ENCODE measurements at regions not wholly inside any gene's neighbourhood (a gene's known extent, or its start where the extent isn't known, plus 50 kb on each side); places are given as distances from the start of the nearest gene placed in this dataset.

DNA sequence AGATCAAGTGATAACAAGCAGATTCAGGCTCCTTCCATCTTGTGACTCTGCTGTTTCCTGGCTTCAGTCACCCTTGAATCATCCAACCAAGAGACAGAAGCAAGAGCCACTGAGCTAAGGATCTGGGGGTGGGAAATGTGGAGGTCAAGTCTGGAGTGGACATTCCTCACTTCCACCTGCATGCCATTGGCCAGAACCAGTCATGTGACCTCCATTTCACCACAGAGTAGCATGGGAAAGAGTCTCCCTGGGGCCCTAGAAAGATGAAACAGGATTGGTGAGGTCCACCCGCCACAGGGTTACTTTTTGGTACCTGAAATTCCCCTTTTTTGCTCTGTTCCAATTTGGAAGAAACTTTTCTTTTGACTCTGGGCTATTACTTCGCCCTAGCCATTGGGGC is 1006.0 kb upstream of the EEF2KMT start:
- no peak for DNase-seq

GRCh38 chr16:6099102-6099501 is 1001.5 kb upstream of the EEF2KMT start:
- no peak for DNase-seq

DNA sequence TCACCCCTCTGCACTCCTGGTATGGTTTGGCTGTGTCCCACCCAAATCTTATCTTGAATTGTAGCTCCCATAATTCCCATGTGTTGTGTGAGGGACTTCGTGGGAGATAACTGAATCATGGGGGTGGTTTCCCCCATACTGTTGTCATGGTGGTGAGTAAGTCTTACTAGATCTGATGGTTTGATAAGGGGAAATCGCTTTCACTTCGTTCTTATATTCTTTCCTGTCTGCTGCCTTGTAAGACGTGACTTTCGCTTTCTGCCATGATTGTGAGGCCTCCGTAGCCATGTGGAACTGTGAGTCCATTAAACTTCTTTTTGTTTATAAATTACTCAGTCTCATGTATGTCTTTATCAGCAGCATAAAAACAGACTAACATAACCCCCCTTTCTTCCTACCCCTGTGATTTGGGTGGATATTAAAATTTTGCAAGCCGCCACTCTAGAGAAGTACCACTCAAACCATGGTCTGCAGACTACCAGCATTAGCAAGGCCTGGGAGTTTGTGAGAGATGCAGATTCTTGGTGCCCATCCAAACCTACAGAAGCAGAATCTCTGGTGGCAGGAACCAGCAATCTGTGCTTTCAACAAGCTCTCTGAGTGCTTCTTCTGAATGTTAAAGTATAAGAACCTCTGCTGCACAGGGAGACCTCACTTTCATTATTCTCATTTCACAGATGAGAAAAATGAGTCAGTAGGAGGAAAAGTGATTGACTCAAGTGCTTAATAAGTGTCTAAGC is 999.5 kb upstream of the EEF2KMT start:
- DNase-seq = no peak

DNA sequence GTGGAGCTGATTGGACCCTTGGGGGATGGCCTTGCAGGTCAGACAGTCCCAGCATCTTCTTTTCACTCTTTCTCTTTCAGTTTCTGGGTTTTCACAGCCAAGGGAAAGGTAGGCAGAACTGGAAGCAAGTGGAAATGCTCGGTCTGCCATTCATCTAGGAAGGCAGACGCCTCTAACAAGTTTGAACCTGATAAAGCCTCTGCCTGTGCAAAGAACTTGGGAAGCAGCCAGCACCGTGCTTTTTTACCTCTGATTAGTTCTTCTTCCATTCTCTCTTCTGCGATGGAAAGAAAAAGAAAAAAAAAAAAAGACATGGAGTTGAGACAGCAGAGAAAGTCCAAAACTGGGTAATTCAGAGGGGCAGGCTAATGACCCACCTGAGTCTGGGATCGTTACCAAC is 997.8 kb upstream of the EEF2KMT start:
- no peak for DNase-seq

DNA sequence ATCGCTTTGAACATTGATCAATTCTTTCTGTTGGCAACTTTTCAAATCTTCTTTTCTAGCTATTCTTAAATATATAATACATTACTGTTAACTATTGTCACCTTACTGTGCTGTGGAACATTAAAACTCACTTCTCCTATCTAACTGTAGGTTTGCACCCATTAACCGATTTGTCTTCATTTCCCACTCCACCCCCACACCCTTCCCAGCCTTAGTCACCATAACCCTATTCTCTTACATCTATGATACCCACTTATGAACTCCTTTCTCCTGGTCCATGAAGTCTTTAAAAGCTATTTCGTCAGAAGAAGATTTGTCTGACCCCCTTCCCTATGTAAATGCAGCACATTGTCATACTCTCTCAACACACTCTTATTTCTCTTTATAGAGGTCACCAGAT is 993.4 kb upstream of the EEF2KMT start:
- no peak for DNase-seq

- no peak for DNase-seq
These were observed 983.9 kb upstream of the EEF2KMT start for GRCh38 chr16:6081320-6081976.

GRCh38 chr16:6076631-6077030 is 979.0 kb upstream of the EEF2KMT start:
- DNase-seq = no peak

DNA sequence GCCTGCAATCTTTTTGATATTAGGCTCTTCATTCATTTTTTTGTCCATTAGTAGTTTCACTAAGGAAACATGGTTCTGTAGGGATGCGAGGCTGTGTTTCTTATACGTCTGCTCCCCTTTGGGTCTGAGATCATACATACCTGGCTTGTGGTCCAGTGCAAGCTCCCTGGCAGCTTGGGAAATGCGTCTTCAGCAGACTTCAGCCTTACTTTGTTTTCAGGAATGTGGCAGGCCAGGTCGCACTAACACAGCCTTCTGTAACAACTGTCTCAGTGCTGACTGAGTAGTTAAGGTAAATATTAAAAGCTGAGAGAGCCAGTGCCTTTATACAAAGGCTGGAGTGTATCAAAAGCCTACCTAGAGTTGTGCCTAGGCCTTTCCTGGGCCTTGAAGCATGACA is 970.5 kb upstream of the EEF2KMT start:
- no peak for DNase-seq

- DNase-seq = no peak
These were observed 969.1 kb upstream of the EEF2KMT start for GRCh38 chr16:6066652-6067051.

DNA sequence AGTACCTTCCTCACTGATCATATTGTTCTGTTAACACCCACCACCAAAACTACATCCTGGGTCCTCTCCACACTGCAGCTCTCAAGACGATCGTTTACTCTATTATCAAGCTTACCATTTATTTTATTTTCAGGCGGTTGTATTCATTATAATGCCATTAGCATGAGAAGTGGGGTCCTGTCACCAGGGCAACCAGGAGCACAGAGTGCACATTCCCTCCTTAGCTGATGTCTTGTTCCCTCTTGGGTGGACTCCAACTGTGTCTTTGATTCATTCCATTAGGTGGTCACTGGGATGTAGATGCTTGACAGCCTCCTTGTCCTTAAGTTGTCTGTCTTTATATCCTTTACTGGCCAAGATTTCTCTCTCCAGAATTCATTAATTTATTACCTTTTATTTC is 965.9 kb upstream of the EEF2KMT start:
- DNase-seq = no peak

DNA sequence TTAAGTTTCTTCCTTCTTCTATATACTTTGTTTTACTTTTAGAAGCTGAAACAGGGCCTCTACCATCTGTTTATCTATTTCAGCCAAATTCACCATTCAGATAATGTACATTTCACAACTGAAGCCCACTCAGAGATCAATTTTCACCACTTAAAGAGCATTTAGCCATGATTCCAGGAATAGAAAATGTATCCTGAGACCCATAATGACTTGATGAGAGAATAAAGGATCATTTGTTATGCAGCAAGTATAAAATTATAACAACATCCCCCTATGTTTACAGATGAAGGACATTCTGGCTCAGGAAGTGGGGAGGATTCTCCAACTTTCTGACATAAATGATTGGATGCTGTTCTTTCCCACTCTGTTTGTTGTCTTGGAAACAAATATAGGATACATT is 962.1 kb upstream of the EEF2KMT start:
- no peak for DNase-seq

DNA sequence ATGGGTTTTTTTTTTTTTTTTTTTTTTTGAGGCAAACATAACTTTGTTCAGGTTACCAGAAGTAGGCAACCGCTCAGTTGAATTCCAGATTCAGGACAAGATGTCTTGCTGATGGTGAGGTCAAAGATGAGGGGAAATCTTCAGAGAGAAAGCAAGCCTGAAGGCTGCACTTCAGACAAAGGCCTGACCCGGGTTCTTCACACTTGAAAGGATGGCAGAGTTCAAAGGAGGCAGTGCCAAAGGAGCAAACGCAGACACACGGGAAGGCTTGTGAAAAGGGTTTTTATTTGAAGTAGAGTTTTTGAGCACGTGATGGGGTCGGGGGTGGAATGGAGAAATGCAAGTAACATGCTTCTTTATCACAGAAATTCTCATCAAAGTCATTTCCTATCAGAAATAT is 960.2 kb upstream of the EEF2KMT start:
- no peak for DNase-seq

DNA sequence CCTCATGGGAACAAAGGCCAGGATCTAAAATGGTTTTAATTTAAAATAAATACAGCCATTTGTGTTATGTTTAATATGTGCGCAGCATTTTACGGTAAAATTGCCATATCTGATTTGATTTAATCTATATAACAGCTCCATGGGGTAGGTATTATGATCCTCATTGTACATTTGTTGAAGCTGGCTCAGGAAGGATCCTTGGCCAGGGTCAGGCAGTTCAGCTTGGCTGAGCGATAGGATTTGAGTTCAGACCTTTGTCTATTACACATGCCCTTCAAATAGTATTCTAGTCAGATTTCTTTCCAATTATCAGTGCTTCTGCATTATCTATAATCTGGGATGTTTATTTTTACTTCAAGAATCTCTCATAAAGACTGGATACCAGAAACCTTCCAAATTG is 950.4 kb upstream of the EEF2KMT start:
- no peak for DNase-seq

DNA sequence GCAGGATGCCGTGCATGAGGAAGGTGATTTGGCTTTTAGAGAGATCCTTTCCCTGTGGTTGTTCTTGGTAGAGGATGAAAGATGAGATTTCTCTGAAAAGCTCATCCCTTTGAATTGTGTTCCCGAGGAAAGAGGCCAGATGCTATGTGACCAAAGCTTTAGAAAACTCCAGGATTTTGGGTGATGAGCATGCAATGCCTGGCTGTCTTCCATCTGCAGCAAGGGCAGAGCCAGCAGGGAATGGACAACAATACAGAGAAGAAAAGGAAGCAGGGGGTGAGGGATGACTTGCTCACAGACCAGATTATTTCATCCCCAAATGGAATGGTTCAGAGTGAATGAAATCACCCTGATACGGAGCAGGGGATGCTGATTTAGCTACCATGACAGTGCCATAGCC is 949.7 kb upstream of the EEF2KMT start:
- DNase-seq = no peak

- DNase-seq = no peak
These were observed 941.5 kb upstream of the EEF2KMT start for GRCh38 chr16:6038941-6039645.

DNA sequence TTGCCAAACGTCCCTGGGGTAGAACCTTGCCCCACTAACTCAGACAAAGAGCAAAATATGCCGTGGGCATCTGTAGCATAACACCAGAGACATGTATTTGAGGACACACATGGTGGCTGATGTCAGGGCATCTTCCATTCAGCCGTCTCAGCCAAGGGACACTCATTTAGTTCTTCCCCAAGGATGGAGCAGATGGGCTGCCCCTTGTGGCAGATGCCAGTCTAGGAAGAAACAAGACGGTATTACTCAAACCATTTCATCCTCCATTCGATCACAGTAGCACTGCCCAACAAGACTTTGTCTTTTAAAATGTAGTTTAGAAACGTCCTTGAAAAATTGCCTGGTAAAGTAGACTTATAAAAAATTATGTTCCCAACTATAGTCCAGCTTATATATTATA is 937.6 kb upstream of the EEF2KMT start:
- no peak for DNase-seq

DNA sequence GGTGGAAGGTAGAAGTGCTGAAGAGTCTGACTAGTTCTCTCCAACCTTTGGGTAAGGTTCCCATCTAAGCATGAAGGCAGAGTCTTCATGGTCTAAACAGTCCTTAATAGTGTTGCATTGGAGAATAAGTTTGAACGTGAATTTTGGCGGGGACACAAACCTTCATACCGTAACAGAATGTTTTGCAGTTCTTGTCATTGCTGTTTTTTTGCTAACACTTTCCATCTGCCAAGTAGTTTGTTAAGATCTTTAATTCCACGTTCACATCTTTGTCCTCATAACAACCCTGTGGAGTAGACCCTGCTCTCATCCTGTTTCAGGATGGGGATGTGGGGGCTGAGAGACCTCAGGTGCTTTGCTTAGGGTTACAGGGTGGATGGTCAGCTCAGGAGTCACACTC is 936.9 kb upstream of the EEF2KMT start:
- no peak for DNase-seq

DNA sequence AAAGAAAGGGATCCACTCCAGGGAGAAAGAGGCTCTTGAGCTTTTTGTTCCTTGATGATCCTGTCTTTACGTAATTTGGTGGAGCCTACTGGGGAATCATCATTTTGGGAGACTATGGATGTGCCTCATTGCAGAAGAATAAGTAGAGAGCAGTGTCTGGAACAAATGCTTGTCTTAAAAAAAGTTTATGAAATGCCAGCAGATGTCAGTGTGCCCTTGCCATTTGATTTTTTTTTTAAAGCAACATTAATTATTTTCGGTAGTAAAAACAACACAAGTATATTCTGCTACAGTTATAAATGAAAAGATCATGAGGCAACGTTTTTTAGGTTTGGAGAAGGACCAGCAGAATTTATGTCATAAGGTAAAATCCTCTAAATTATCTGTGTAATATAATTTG is 934.8 kb upstream of the EEF2KMT start:
- DNase-seq = no peak

DNA sequence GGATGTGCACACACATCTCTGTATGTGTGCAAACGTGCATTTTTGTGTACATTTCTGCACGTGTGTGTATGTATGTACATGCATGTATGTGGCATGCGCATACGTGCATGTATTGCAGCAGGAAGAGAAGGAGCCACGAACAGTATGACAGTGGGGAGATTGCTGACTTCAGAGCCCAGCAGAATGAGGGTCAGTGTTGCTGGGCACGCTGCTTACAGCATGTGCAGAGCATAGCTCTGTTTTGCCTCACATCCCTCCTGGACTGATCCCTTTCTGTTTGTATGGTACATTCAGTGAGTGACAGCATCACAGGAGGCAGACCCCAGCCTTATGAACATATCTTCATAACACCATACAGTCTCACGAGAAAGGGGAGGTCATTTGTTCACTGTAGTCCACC is 934.0 kb upstream of the EEF2KMT start:
- DNase-seq = no peak

GRCh38 chr16:6031102-6031501 is 933.5 kb upstream of the EEF2KMT start:
- DNase-seq = no peak

DNA sequence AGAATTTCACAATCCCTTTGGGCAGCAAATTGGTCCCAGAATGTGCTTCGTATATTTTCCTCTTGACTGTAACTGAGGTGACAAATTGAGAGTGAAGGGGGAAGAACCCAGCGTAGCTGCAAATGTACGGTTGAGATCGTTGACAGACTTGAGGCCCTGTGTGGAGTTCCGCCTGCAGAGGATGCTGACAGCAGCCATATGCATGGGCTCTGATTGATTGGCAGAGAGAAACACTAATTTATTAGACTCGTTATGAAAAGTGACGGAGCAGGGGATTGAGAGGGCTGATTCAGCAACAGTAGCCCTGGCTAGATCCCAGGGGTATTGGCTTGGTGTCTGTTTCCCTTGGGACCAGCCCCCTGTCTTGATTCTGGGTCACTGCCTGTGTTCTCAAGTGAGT is 930.1 kb upstream of the EEF2KMT start:
- no peak for DNase-seq

DNA sequence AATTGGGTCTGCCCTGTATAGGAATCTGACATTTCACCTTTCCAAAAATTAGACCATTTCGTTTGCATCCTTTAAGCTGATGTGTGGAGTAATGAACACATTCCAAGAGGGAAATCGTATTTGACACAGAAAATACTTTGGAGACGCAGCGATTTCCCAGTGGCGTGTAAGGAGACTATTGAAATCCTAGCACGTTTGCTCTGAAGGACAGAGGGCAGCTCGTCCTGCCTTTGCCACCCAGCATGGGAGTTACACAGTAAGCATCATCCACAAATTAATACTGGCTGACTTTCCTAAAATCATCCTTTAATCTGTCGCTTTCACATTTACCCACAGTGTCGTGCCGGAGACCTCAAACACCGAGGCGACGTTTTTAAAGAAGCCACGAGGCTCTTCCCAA is 925.9 kb upstream of the EEF2KMT start:
- DNase-seq = no peak

GRCh38 chr16:6021276-6021943 is 923.8 kb upstream of the EEF2KMT start:
- no peak for DNase-seq

Measured in DMS153 (cell line).